Dendritic cell treated with granulocyte-macrophage colony-stimulating factor and Interleukin-4, amounts not matched to agents 40 ng/mL and 50 ng/mL, for 4 days (primary cell): ENCODE measurements at regions not wholly inside any gene's neighbourhood (a gene's known extent, or its start where the extent isn't known, plus 50 kb on each side); places are given as distances from the start of the nearest gene placed in this dataset.

Experiments used
- H3K27ac Mint-ChIP-seq: one replicate; pipeline ENCODE4 v1.8.0; 2022; ENCODE audit warnings: mild to moderate bottlenecking, mixed read lengths
- H3K27me3 Mint-ChIP-seq: one replicate; pipeline ENCODE4 v1.8.0; 2022; ENCODE audit warnings: mild to moderate bottlenecking, mixed read lengths
- H3K36me3 Mint-ChIP-seq: one replicate; pipeline ENCODE4 v1.8.0; 2022; ENCODE audit warnings: low read depth, mixed read lengths
- H3K4me1 Mint-ChIP-seq: one replicate; pipeline ENCODE4 v1.8.0; 2022; ENCODE audit warnings: low read depth, mixed read lengths
- H3K4me3 Mint-ChIP-seq: one replicate; pipeline ENCODE4 v1.8.0; 2022; ENCODE audit warnings: mild to moderate bottlenecking, moderate library complexity, mixed read lengths
- H3K9me3 Mint-ChIP-seq: one replicate; pipeline ENCODE4 v1.8.0; 2022; ENCODE audit warnings: mixed read lengths
- intact Hi-C: fragments of 100-400 bp; cut with micrococcal nuclease; formaldehyde crosslinking; loops from one replicate; pipeline ENCODE4 v1.15.0; 2022

- Mint-ChIP-seq H3K36me3 (peaks cover 11% of the 10 kb centered on the region), H3K9me3 (peaks cover 100% of the 10 kb centered on the region), H3K27ac (no peak overlapping the region), H3K4me3 (no peak overlapping the region), H3K27me3 (no peaks in the 10 kb centered on the region), H3K4me1 (no peaks in the 10 kb centered on the region)
- intact Hi-C loops: no loop called here
These were observed 314.5 kb downstream of the ALG10 start for GRCh38 chr12:34336619-34337465.

GRCh38 chr12:34338751-34339150 lies 316.5 kb downstream of the ALG10 start:
- peaks cover 100% of the 10 kb centered on the region for H3K9me3 Mint-ChIP-seq
- H3K4me3 Mint-ChIP-seq: no peak overlapping the region
- peaks cover 11% of the 10 kb centered on the region for H3K36me3 Mint-ChIP-seq
- H3K27me3 Mint-ChIP-seq: no peaks in the 10 kb centered on the region
- intact Hi-C loops: no loop called here
- no peak overlapping the region for H3K27ac Mint-ChIP-seq
- H3K4me1 Mint-ChIP-seq: no peaks in the 10 kb centered on the region

- intact Hi-C loops: no loop called here
- peaks cover 100% of the 10 kb centered on the region for H3K9me3 Mint-ChIP-seq
- no peak overlapping the region for H3K27ac Mint-ChIP-seq
- H3K4me3 Mint-ChIP-seq: no peak overlapping the region
- H3K4me1 Mint-ChIP-seq: no peaks in the 10 kb centered on the region
- peaks cover 11% of the 10 kb centered on the region for H3K36me3 Mint-ChIP-seq
- no peaks in the 10 kb centered on the region for H3K27me3 Mint-ChIP-seq
These were observed 317.6 kb downstream of the ALG10 start for GRCh38 chr12:34339922-34340321.

- H3K4me1 Mint-ChIP-seq: no peaks in the 10 kb centered on the region
- H3K27ac Mint-ChIP-seq: no peak overlapping the region
- intact Hi-C loops: no loop called here
- H3K9me3 Mint-ChIP-seq: peaks cover 100% of the 10 kb centered on the region
- H3K4me3 Mint-ChIP-seq: no peak overlapping the region
- peaks cover 11% of the 10 kb centered on the region for H3K36me3 Mint-ChIP-seq
- no peaks in the 10 kb centered on the region for H3K27me3 Mint-ChIP-seq
These were observed 318.5 kb downstream of the ALG10 start for GRCh38 chr12:34340534-34341361.

- Mint-ChIP-seq H3K4me3 (no peak overlapping the region), H3K27ac (no peak overlapping the region), H3K27me3 (no peaks in the 10 kb centered on the region), H3K36me3 (peaks cover 11% of the 10 kb centered on the region), H3K9me3 (peaks cover 100% of the 10 kb centered on the region), H3K4me1 (no peaks in the 10 kb centered on the region)
- intact Hi-C loops: no loop called here
These were observed 319.1 kb downstream of the ALG10 start for GRCh38 chr12:34341362-34341733.

GRCh38 chr12:34342048-34342447 lies 319.8 kb downstream of the ALG10 start:
- H3K4me1 Mint-ChIP-seq: no peaks in the 10 kb centered on the region
- peaks cover 11% of the 10 kb centered on the region for H3K36me3 Mint-ChIP-seq
- H3K27ac Mint-ChIP-seq: no peak overlapping the region
- peaks cover 100% of the 10 kb centered on the region for H3K9me3 Mint-ChIP-seq
- no peak overlapping the region for H3K4me3 Mint-ChIP-seq
- H3K27me3 Mint-ChIP-seq: no peaks in the 10 kb centered on the region
- intact Hi-C loops: no loop called here

- H3K36me3 Mint-ChIP-seq: peaks cover 11% of the 10 kb centered on the region
- intact Hi-C loops: no loop called here
- H3K9me3 Mint-ChIP-seq: peaks cover 100% of the 10 kb centered on the region
- H3K27ac Mint-ChIP-seq: no peak overlapping the region
- H3K27me3 Mint-ChIP-seq: no peaks in the 10 kb centered on the region
- no peak overlapping the region for H3K4me3 Mint-ChIP-seq
- H3K4me1 Mint-ChIP-seq: no peaks in the 10 kb centered on the region
These were observed 321.0 kb downstream of the ALG10 start for GRCh38 chr12:34343345-34343744.

GRCh38 chr12:34343766-34344165 lies 321.5 kb downstream of the ALG10 start:
- Mint-ChIP-seq H3K4me1 (no peaks in the 10 kb centered on the region), H3K4me3 (no peak overlapping the region), H3K27me3 (no peaks in the 10 kb centered on the region), H3K9me3 (peaks cover 97% of the 10 kb centered on the region), H3K27ac (no peak overlapping the region), H3K36me3 (peaks cover 11% of the 10 kb centered on the region)
- intact Hi-C loops: no loop called here

- H3K27ac Mint-ChIP-seq: no peak overlapping the region
- peaks cover 11% of the 10 kb centered on the region for H3K36me3 Mint-ChIP-seq
- intact Hi-C loops: no loop called here
- no peaks in the 10 kb centered on the region for H3K4me1 Mint-ChIP-seq
- no peak overlapping the region for H3K4me3 Mint-ChIP-seq
- no peaks in the 10 kb centered on the region for H3K27me3 Mint-ChIP-seq
- H3K9me3 Mint-ChIP-seq: peaks cover 95% of the 10 kb centered on the region
These were observed 322.7 kb downstream of the ALG10 start for GRCh38 chr12:34344851-34345522.

- no peaks in the 10 kb centered on the region for H3K4me1 Mint-ChIP-seq
- peaks cover 95% of the 10 kb centered on the region for H3K9me3 Mint-ChIP-seq
- intact Hi-C loops: no loop called here
- H3K27ac Mint-ChIP-seq: no peak overlapping the region
- no peak overlapping the region for H3K4me3 Mint-ChIP-seq
- no peaks in the 10 kb centered on the region for H3K27me3 Mint-ChIP-seq
- peaks cover 5% of the 10 kb centered on the region for H3K36me3 Mint-ChIP-seq
These were observed 323.5 kb downstream of the ALG10 start for GRCh38 chr12:34345801-34346200.

- Mint-ChIP-seq H3K27ac (no peak overlapping the region), H3K9me3 (peaks cover 95% of the 10 kb centered on the region), H3K27me3 (no peaks in the 10 kb centered on the region), H3K4me3 (no peak overlapping the region), H3K4me1 (no peaks in the 10 kb centered on the region), H3K36me3 (peaks cover 7% of the 10 kb centered on the region)
- intact Hi-C loops: no loop called here
These were observed 324.2 kb downstream of the ALG10 start for GRCh38 chr12:34346372-34347034.

GRCh38 chr12:34347367-34347766 lies 325.1 kb downstream of the ALG10 start:
- Mint-ChIP-seq H3K4me1 (no peaks in the 10 kb centered on the region), H3K27me3 (no peaks in the 10 kb centered on the region), H3K36me3 (peaks cover 7% of the 10 kb centered on the region), H3K9me3 (peaks cover 95% of the 10 kb centered on the region), H3K27ac (no peak overlapping the region), H3K4me3 (no peak overlapping the region)
- intact Hi-C loops: no loop called here

GRCh38 chr12:34348064-34348463 lies 325.8 kb downstream of the ALG10 start:
- H3K27me3 Mint-ChIP-seq: no peaks in the 10 kb centered on the region
- peaks cover 7% of the 10 kb centered on the region for H3K36me3 Mint-ChIP-seq
- no peak overlapping the region for H3K4me3 Mint-ChIP-seq
- peaks cover 95% of the 10 kb centered on the region for H3K9me3 Mint-ChIP-seq
- intact Hi-C loops: no loop called here
- no peaks in the 10 kb centered on the region for H3K4me1 Mint-ChIP-seq
- H3K27ac Mint-ChIP-seq: no peak overlapping the region
